Neural progenitor cell (in vitro differentiated cells): ENCODE measurements at regions not wholly inside any gene's neighbourhood (a gene's known extent, or its start where the extent isn't known, plus 50 kb on each side); places are given as distances from the start of the nearest gene placed in this dataset.

ENCODE experiments used
- DNase-seq: peaks from one replicate; pipeline ENCODE4 v3.0.0-alpha.2; 2016; ENCODE audit warnings: low spot score
- H2AFZ ChIP-seq: fragments of 200-600 bp; sonication (generic); replicated peaks from 2 replicates; pipeline ENCODE4 v1.6.1; 2016; ENCODE audit warnings: antibody characterized with exemption
- H3F3A ChIP-seq: fragments of 200-600 bp; sonication (generic); 2 replicates; pipeline ENCODE4 v1.6.1; 2016; ENCODE audit warnings: antibody characterized with exemption, low read depth
- H3K27ac ChIP-seq: fragments of 200-600 bp; sonication (generic); 2 replicates; pipeline ENCODE4 v1.5.1; 2016; ENCODE audit warnings: mild to moderate bottlenecking
- H3K27me3 ChIP-seq: fragments of 200-600 bp; sonication (generic); 2 replicates; pipeline ENCODE4 v1.6.1; 2016; ENCODE audit warnings: mild to moderate bottlenecking, moderate library complexity
- H3K36me3 ChIP-seq: fragments of 200-600 bp; sonication (generic); 2 replicates; pipeline ENCODE4 v1.5.1; 2016
- H3K4me1 ChIP-seq: fragments of 200-600 bp; sonication (generic); 2 replicates; pipeline ENCODE4 v1.6.1; 2016; ENCODE audit warnings: mixed run types
- H3K4me2 ChIP-seq: fragments of 200-600 bp; sonication (generic); 2 replicates; pipeline ENCODE4 v1.6.1; 2016
- H3K4me3 ChIP-seq: fragments of 200-600 bp; sonication (generic); 2 replicates; pipeline ENCODE4 v1.5.1; 2016
- H3K79me2 ChIP-seq: fragments of 200-600 bp; sonication (generic); 2 replicates; pipeline ENCODE4 v1.6.1; 2016; ENCODE audit warnings: low read depth
- H3K9ac ChIP-seq: fragments of 200-600 bp; sonication (generic); 2 replicates; pipeline ENCODE4 v1.6.1; 2016
- H3K9me3 ChIP-seq: fragments of 200-600 bp; sonication (generic); 2 replicates; pipeline ENCODE4 v1.5.1; 2016; ENCODE audit warnings: low read depth
- H4K20me1 ChIP-seq: fragments of 200-600 bp; sonication (generic); 2 replicates; pipeline ENCODE4 v1.6.1; 2016; ENCODE audit warnings: low read depth
- H3K27ac Mint-ChIP-seq: 3 replicates; pipeline ENCODE4 v1.8.0; 2021; ENCODE audit warnings: mixed read lengths
- H3K27me3 Mint-ChIP-seq: 2 replicates; pipeline ENCODE4 v1.8.0; 2022; ENCODE audit warnings: low read depth, mild to moderate bottlenecking, inconsistent platforms, moderate library complexity, mixed read lengths; ENCODE audit not compliant: insufficient read depth
- H3K36me3 Mint-ChIP-seq: 3 replicates; pipeline ENCODE4 v1.8.0; 2021; ENCODE audit warnings: mixed read lengths
- H3K4me1 Mint-ChIP-seq: 3 replicates; pipeline ENCODE4 v1.8.0; 2021; ENCODE audit warnings: mixed read lengths
- H3K4me3 Mint-ChIP-seq: 3 replicates; pipeline ENCODE4 v1.8.0; 2021; ENCODE audit warnings: mild to moderate bottlenecking, moderate library complexity, mixed read lengths
- H3K9me3 Mint-ChIP-seq: 3 replicates; pipeline ENCODE4 v1.8.0; 2020; ENCODE audit warnings: mixed read lengths
- CTCF ChIP-seq: fragments of 200-600 bp; sonication (generic); IDR thresholded peaks from 2 replicates; pipeline ENCODE4 v1.5.1; 2017; ENCODE audit warnings: antibody characterized with exemption, mild to moderate bottlenecking
- EZH2 ChIP-seq: fragments of 200-600 bp; sonication (generic); IDR thresholded peaks from 2 replicates; pipeline ENCODE4 v1.6.1; 2017; ENCODE audit warnings: antibody characterized with exemption, mild to moderate bottlenecking, moderate library complexity
- EZH2phosphoT487 ChIP-seq: fragments of 200-600 bp; sonication (generic); IDR thresholded peaks from 2 replicates; pipeline ENCODE4 v1.6.1; 2017; ENCODE audit warnings: antibody characterized with exemption

GRCh38 chr15:93241696-93242585 is 152.9 kb upstream of the RGMA start:
- H4K20me1 ChIP-seq = no peaks in the 10 kb centered on the region
- peaks cover 29% of the 10 kb centered on the region for H3K79me2 ChIP-seq
- no peaks in the 10 kb centered on the region for H3K9me3 ChIP-seq
- H3K27ac Mint-ChIP-seq = no peak overlapping the region
- H3K27me3 Mint-ChIP-seq = peaks cover 2% of the 10 kb centered on the region
- no peak overlapping the region for H3K9ac ChIP-seq
- H3K9me3 Mint-ChIP-seq = peaks cover 8% of the 10 kb centered on the region
- H2AFZ ChIP-seq = no peak overlapping the region
- TF ChIP-seq EZH2phosphoT487 = no peak
- no peak for TF ChIP-seq CTCF
- no peak for TF ChIP-seq EZH2
- H3K36me3 Mint-ChIP-seq = peaks cover 6% of the 10 kb centered on the region
- no peak overlapping the region for H3K4me3 ChIP-seq
- no peaks in the 10 kb centered on the region for H3K27me3 ChIP-seq
- peak; percentile 65 for DNase-seq
- peaks cover 23% of the 10 kb centered on the region for H3K4me1 Mint-ChIP-seq
- peak overlapping the region; percentile 63 for H3K4me2 ChIP-seq
- peaks cover 50% of the 10 kb centered on the region for H3F3A ChIP-seq
- peak overlapping the region; percentile 74 for H3K27ac ChIP-seq
- H3K4me3 Mint-ChIP-seq = no peak overlapping the region
- peaks cover 54% of the 10 kb centered on the region for H3K4me1 ChIP-seq
- H3K36me3 ChIP-seq = no peaks in the 10 kb centered on the region

- peaks cover 14% of the 10 kb centered on the region for H3K79me2 ChIP-seq
- peaks cover 8% of the 10 kb centered on the region for H3K9me3 Mint-ChIP-seq
- no peaks in the 10 kb centered on the region for H3K36me3 ChIP-seq
- no peaks in the 10 kb centered on the region for H3K9me3 ChIP-seq
- no peaks in the 10 kb centered on the region for H4K20me1 ChIP-seq
- no peak overlapping the region for H3K4me2 ChIP-seq
- peaks cover 2% of the 10 kb centered on the region for H3K27me3 Mint-ChIP-seq
- H3K27ac Mint-ChIP-seq = no peak overlapping the region
- peaks cover 6% of the 10 kb centered on the region for H3K36me3 Mint-ChIP-seq
- H3K27me3 ChIP-seq = no peaks in the 10 kb centered on the region
- H3K4me1 ChIP-seq = peaks cover 53% of the 10 kb centered on the region
- peaks cover 56% of the 10 kb centered on the region for H3F3A ChIP-seq
- H3K4me3 Mint-ChIP-seq = no peak overlapping the region
- peaks cover 4% of the 10 kb centered on the region for H3K4me1 Mint-ChIP-seq
- H3K27ac ChIP-seq = no peak overlapping the region
- no peak overlapping the region for H3K9ac ChIP-seq
- H2AFZ ChIP-seq = no peak overlapping the region
- no peak for TF ChIP-seq EZH2
- TF ChIP-seq EZH2phosphoT487 = no peak
- no peak for TF ChIP-seq CTCF
- H3K4me3 ChIP-seq = no peak overlapping the region
- DNase-seq = no peak
Measured at GRCh38 chr15:93239993-93240392, 151.0 kb upstream of the RGMA start.

GRCh38 chr15:93239591-93239990 is 150.6 kb upstream of the RGMA start:
- TF ChIP-seq CTCF = no peak
- no peak for TF ChIP-seq EZH2
- no peak for TF ChIP-seq EZH2phosphoT487
- Mint-ChIP-seq H3K36me3 (peaks cover 6% of the 10 kb centered on the region), H3K27me3 (peaks cover 2% of the 10 kb centered on the region), H3K4me3 (no peak overlapping the region), H3K9me3 (peaks cover 8% of the 10 kb centered on the region), H3K27ac (no peak overlapping the region), H3K4me1 (peaks cover 1% of the 10 kb centered on the region)
- Histone ChIP-seq H3K4me3 (no peak overlapping the region), H2AFZ (no peak overlapping the region), H3K4me1 (peaks cover 53% of the 10 kb centered on the region), H3F3A (peaks cover 56% of the 10 kb centered on the region), H3K9me3 (no peaks in the 10 kb centered on the region), H3K27me3 (no peaks in the 10 kb centered on the region), H3K36me3 (no peaks in the 10 kb centered on the region), H3K4me2 (no peak overlapping the region), H4K20me1 (no peaks in the 10 kb centered on the region), H3K27ac (no peak overlapping the region), H3K9ac (no peak overlapping the region), H3K79me2 (peaks cover 10% of the 10 kb centered on the region)
- no peak for DNase-seq
